Skeletal muscle satellite cell (primary cell): ENCODE measurements at regions not wholly inside any gene's neighbourhood (a gene's known extent, or its start where the extent isn't known, plus 50 kb on each side); places are given as distances from the start of the nearest gene placed in this dataset.

Experiments
- H3K27me3 ChIP-seq: 2 replicates; pipeline ENCODE4 v1.7.0; 2013; ENCODE audit warnings: low read length; ENCODE audit not compliant: control insufficient read depth, insufficient read depth
- H3K36me3 ChIP-seq: 2 replicates; pipeline ENCODE4 v1.7.0; 2013; ENCODE audit warnings: mild to moderate bottlenecking, control low read depth, low read length; ENCODE audit not compliant: insufficient read depth
- H3K4me1 ChIP-seq: 2 replicates; pipeline ENCODE4 v1.7.0; 2013; ENCODE audit warnings: low read length; ENCODE audit not compliant: control insufficient read depth, insufficient read depth
- H3K4me2 ChIP-seq: 2 replicates; pipeline ENCODE4 v1.7.0; 2013; ENCODE audit warnings: mild to moderate bottlenecking, low read length
- H3K4me3 ChIP-seq: 2 replicates; pipeline ENCODE4 v1.7.0; 2013; ENCODE audit warnings: low read length
- H3K9ac ChIP-seq: 2 replicates; pipeline ENCODE4 v1.7.0; 2013; ENCODE audit warnings: mild to moderate bottlenecking, low read depth, low read length, moderate library complexity
- H3K9me3 ChIP-seq: replicated peaks from 2 replicates; pipeline ENCODE4 v1.7.0; 2013; ENCODE audit warnings: mild to moderate bottlenecking, control low read depth, low read length

GRCh38 chrX:5084279-5084678 is 1144.4 kb downstream of the NLGN4X start:
- Histone ChIP-seq H3K4me1 (no peaks in the 10 kb centered on the region), H3K9ac (no peak overlapping the region), H3K36me3 (no peaks in the 10 kb centered on the region), H3K4me2 (no peak overlapping the region), H3K27me3 (no peaks in the 10 kb centered on the region), H3K4me3 (no peak overlapping the region), H3K9me3 (no peaks in the 10 kb centered on the region)

- no peak overlapping the region for H3K9ac ChIP-seq
- H3K27me3 ChIP-seq: no peaks in the 10 kb centered on the region
- no peak overlapping the region for H3K4me3 ChIP-seq
- no peaks in the 10 kb centered on the region for H3K9me3 ChIP-seq
- no peaks in the 10 kb centered on the region for H3K4me1 ChIP-seq
- H3K36me3 ChIP-seq: no peaks in the 10 kb centered on the region
- no peak overlapping the region for H3K4me2 ChIP-seq
These were observed 1146.0 kb downstream of the NLGN4X start for GRCh38 chrX:5082705-5083104.

- no peaks in the 10 kb centered on the region for H3K9me3 ChIP-seq
- no peaks in the 10 kb centered on the region for H3K36me3 ChIP-seq
These were observed 1147.9 kb downstream of the NLGN4X start for GRCh38 chrX:5080791-5081190.

GRCh38 chrX:5068550-5068949 is 1160.1 kb downstream of the NLGN4X start:
- Histone ChIP-seq H3K4me1 (no peaks in the 10 kb centered on the region), H3K36me3 (no peaks in the 10 kb centered on the region), H3K4me3 (no peak overlapping the region), H3K9me3 (no peaks in the 10 kb centered on the region), H3K4me2 (no peak overlapping the region), H3K9ac (no peak overlapping the region), H3K27me3 (no peaks in the 10 kb centered on the region)

More at GRCh38 chrX:5080791-5081190, 1147.9 kb downstream of the NLGN4X start:
- no peak overlapping the region for H3K9ac ChIP-seq
- H3K27me3 ChIP-seq: no peaks in the 10 kb centered on the region
- H3K4me3 ChIP-seq: no peak overlapping the region
- no peak overlapping the region for H3K4me2 ChIP-seq
- no peaks in the 10 kb centered on the region for H3K4me1 ChIP-seq

GRCh38 chrX:5057786-5058185 is 1170.9 kb downstream of the NLGN4X start:
- H3K4me1 ChIP-seq: peaks cover under 1% of the 10 kb centered on the region
- H3K9me3 ChIP-seq: no peaks in the 10 kb centered on the region

GRCh38 chrX:5054852-5055251 is 1173.8 kb downstream of the NLGN4X start:
- Histone ChIP-seq H3K36me3 (no peaks in the 10 kb centered on the region), H3K27me3 (no peaks in the 10 kb centered on the region), H3K4me1 (peaks cover 9% of the 10 kb centered on the region), H3K4me3 (no peak overlapping the region), H3K9me3 (peaks cover 4% of the 10 kb centered on the region), H3K4me2 (no peak overlapping the region), H3K9ac (no peak overlapping the region)

More at GRCh38 chrX:5057786-5058185, 1170.9 kb downstream of the NLGN4X start:
- Histone ChIP-seq H3K36me3 (no peaks in the 10 kb centered on the region), H3K4me2 (no peak overlapping the region), H3K4me3 (no peak overlapping the region), H3K9ac (no peak overlapping the region), H3K27me3 (no peaks in the 10 kb centered on the region)

GRCh38 chrX:5051831-5052491 is 1176.7 kb downstream of the NLGN4X start:
- peak overlapping the region; percentile 74 for H3K4me2 ChIP-seq
- H3K9me3 ChIP-seq: peaks cover 4% of the 10 kb centered on the region
- no peaks in the 10 kb centered on the region for H3K27me3 ChIP-seq
- peak overlapping the region; percentile 43 for H3K4me3 ChIP-seq
- no peaks in the 10 kb centered on the region for H3K36me3 ChIP-seq
- H3K9ac ChIP-seq: peak overlapping the region; percentile 70
- H3K4me1 ChIP-seq: peaks cover 9% of the 10 kb centered on the region

GRCh38 chrX:5042563-5042962 is 1186.1 kb downstream of the NLGN4X start:
- no peak overlapping the region for H3K9ac ChIP-seq
- no peaks in the 10 kb centered on the region for H3K9me3 ChIP-seq
- no peaks in the 10 kb centered on the region for H3K27me3 ChIP-seq
- H3K4me3 ChIP-seq: no peak overlapping the region
- no peaks in the 10 kb centered on the region for H3K4me1 ChIP-seq
- no peaks in the 10 kb centered on the region for H3K36me3 ChIP-seq
- H3K4me2 ChIP-seq: no peak overlapping the region

- no peaks in the 10 kb centered on the region for H3K4me1 ChIP-seq
- H3K4me3 ChIP-seq: no peak overlapping the region
- no peaks in the 10 kb centered on the region for H3K36me3 ChIP-seq
- no peak overlapping the region for H3K9ac ChIP-seq
- H3K4me2 ChIP-seq: no peak overlapping the region
- no peaks in the 10 kb centered on the region for H3K27me3 ChIP-seq
- no peaks in the 10 kb centered on the region for H3K9me3 ChIP-seq
These were observed 1196.9 kb downstream of the NLGN4X start for GRCh38 chrX:5031792-5032191.

- Histone ChIP-seq H3K4me1 (no peaks in the 10 kb centered on the region), H3K9ac (no peak overlapping the region), H3K27me3 (no peaks in the 10 kb centered on the region), H3K4me3 (no peak overlapping the region), H3K9me3 (no peaks in the 10 kb centered on the region), H3K36me3 (no peaks in the 10 kb centered on the region), H3K4me2 (no peak overlapping the region)
These were observed 1213.2 kb downstream of the NLGN4X start for GRCh38 chrX:5015451-5015850.

- no peak overlapping the region for H3K9ac ChIP-seq
- H3K27me3 ChIP-seq: no peaks in the 10 kb centered on the region
- H3K4me3 ChIP-seq: no peak overlapping the region
- no peaks in the 10 kb centered on the region for H3K4me1 ChIP-seq
- H3K4me2 ChIP-seq: no peak overlapping the region
- H3K36me3 ChIP-seq: no peaks in the 10 kb centered on the region
- no peaks in the 10 kb centered on the region for H3K9me3 ChIP-seq
These were observed 1233.8 kb downstream of the NLGN4X start for GRCh38 chrX:4994855-4995254.

GRCh38 chrX:4978613-4979012 is 1250.1 kb downstream of the NLGN4X start:
- Histone ChIP-seq H3K9ac (no peak overlapping the region), H3K4me2 (no peak overlapping the region), H3K9me3 (no peaks in the 10 kb centered on the region), H3K27me3 (no peaks in the 10 kb centered on the region), H3K4me1 (no peaks in the 10 kb centered on the region), H3K4me3 (no peak overlapping the region), H3K36me3 (no peaks in the 10 kb centered on the region)
